Transverse colon (tissue), 4 donors: ENCODE measurements at regions not wholly inside any gene's neighbourhood (a gene's known extent, or its start where the extent isn't known, plus 50 kb on each side); places are given as distances from the start of the nearest gene placed in this dataset.

Source experiments
- DNase-seq: peaks from one replicate; pipeline ENCODE4 v3.0.0-alpha.2; 2019
- H3K27ac ChIP-seq, 4 donors: fragments of 200-600 bp; sonication (generic); 2 replicates each; pipeline ENCODE4 v1.5.1; 2016 to 2018; ENCODE audit warnings: inconsistent platforms in 4 of 4
- H3K27me3 ChIP-seq: fragments of 200-600 bp; sonication (generic); 2 replicates; pipeline ENCODE4 v1.5.1; 2017; ENCODE audit warnings: inconsistent platforms
- H3K36me3 ChIP-seq, 4 donors: fragments of 200-600 bp; sonication (generic); 2 replicates each; pipeline ENCODE4 v1.5.1; 2017 to 2019; ENCODE audit warnings: inconsistent platforms in 4 of 4
- H3K4me1 ChIP-seq, 4 donors: fragments of 200-600 bp; sonication (generic); 2 replicates each; pipeline ENCODE4 v1.5.1; 2017 to 2020; ENCODE audit warnings: inconsistent platforms in 4 of 4
- H3K4me3 ChIP-seq, 4 donors: fragments of 200-600 bp; sonication (generic); 1 replicate in 1 of 4; 2 replicates in 3 of 4; pipeline versions ENCODE4 v1.5.1 to v1.6.1; 2017 to 2019; ENCODE audit warnings: inconsistent platforms in 4 of 4
- H3K9me3 ChIP-seq, 2 donors: fragments of 200-600 bp; sonication (generic); 2 replicates each; pipeline ENCODE4 v1.5.1; 2017 to 2019; ENCODE audit warnings: inconsistent platforms in 2 of 2
- EP300 ChIP-seq: sonication (generic); formaldehyde crosslinking; IDR thresholded peaks from one replicate; pipeline ENCODE4 v1.6.1; 2017; ENCODE audit warnings: antibody characterized with exemption, low read depth
- POLR2A ChIP-seq: fragments of 450-650 bp; IDR thresholded peaks from one replicate; pipeline ENCODE4 v1.6.1; 2016; ENCODE audit warnings: antibody characterized with exemption, mild to moderate bottlenecking, moderate library complexity
- POLR2AphosphoS5 ChIP-seq, 3 donors: sonication (generic); formaldehyde crosslinking; IDR thresholded peaks; one replicate each; pipeline ENCODE4 v1.6.1; 2016; ENCODE audit warnings: antibody characterized with exemption in 3 of 3
- WGBS, 2 donors: methylation state at CpG; one replicate each; pipeline ENCODE4 v1.1.5; 2018; ENCODE audit warnings: low coverage in 1 of 2; 5-methylcytosine and 5-hydroxymethylcytosine counted together
- in situ Hi-C, 4 donors: fragments of 200-750 bp; cut with MboI; loops; one replicate each; pipeline versions ENCODE4 v1.15.0 to v1.15.1; 2017; ENCODE audit warnings: low sequenced_read_pairs in 3 of 4, low pct_ligation_motif_present in 1 of 4, low pct_unique_long_range_greater_than_20kb in 1 of 4
- intact Hi-C: fragments of 100-400 bp; cut with DNase I; formaldehyde crosslinking; loops from one replicate; pipeline ENCODE4 v1.15.1; 2023; ENCODE audit warnings: low total_unique reads
- TF ChIP-seq, protein P1 (sequence below), 5 experiments: fragments of 200-600 bp in 3 of 5; fragments of 450-650 bp in 2 of 5; sonication (generic) in 3 of 5; IDR thresholded peaks; 1 replicate in 2 of 5; 2 replicates in 3 of 5; pipeline ENCODE4 v1.5.1; 2016 to 2017; ENCODE audit warnings: antibody characterized with exemption in 5 of 5, inconsistent platforms in 3 of 5, mild to moderate bottlenecking in 2 of 5, moderate library complexity in 1 of 5

DNA sequence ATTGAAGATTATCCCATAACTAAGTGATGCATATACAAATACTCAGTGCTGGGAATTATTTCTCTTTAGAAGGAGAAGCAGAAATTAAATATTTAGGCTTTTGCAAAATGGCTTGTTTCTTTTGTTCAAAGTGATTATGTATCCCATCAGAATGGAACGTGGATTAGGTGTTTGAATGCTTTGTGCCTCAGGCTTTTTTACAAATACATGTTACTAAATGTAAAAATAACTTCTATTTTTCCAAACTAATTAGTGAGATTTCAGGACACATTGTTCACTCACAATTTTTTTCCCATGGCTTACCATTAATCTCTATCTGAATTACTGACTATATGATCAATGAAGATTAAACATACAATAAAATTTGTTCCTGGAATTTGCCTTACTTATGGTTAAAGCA is 925.9 kb upstream of the CITED2 start:
- TF ChIP-seq EP300, result no peak
- TF ChIP-seq POLR2AphosphoS5 (IDR thresholded peaks at IDR 0.05), result no peak
- no peak for TF ChIP-seq POLR2A
- TF ChIP-seq, protein P1, sequence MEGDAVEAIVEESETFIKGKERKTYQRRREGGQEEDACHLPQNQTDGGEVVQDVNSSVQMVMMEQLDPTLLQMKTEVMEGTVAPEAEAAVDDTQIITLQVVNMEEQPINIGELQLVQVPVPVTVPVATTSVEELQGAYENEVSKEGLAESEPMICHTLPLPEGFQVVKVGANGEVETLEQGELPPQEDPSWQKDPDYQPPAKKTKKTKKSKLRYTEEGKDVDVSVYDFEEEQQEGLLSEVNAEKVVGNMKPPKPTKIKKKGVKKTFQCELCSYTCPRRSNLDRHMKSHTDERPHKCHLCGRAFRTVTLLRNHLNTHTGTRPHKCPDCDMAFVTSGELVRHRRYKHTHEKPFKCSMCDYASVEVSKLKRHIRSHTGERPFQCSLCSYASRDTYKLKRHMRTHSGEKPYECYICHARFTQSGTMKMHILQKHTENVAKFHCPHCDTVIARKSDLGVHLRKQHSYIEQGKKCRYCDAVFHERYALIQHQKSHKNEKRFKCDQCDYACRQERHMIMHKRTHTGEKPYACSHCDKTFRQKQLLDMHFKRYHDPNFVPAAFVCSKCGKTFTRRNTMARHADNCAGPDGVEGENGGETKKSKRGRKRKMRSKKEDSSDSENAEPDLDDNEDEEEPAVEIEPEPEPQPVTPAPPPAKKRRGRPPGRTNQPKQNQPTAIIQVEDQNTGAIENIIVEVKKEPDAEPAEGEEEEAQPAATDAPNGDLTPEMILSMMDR (IDR thresholded peaks at IDR 0.05), result no peak
- intact Hi-C loops, result no loop called here
- Histone ChIP-seq H3K27me3 (no peaks in the 10 kb centered on the region), H3K9me3 (no peaks in the 10 kb centered on the region), H3K27ac (no peak overlapping the region), H3K4me3 (no peak overlapping the region), H3K4me1 (no peaks in the 10 kb centered on the region), H3K36me3 (no peaks in the 10 kb centered on the region)
- DNase-seq, result no peak
- 65 to 79% methylated on average over 1 of the region's 1 CpG for WGBS, 2 donors
- in situ Hi-C loops, result no loop called here

DNA sequence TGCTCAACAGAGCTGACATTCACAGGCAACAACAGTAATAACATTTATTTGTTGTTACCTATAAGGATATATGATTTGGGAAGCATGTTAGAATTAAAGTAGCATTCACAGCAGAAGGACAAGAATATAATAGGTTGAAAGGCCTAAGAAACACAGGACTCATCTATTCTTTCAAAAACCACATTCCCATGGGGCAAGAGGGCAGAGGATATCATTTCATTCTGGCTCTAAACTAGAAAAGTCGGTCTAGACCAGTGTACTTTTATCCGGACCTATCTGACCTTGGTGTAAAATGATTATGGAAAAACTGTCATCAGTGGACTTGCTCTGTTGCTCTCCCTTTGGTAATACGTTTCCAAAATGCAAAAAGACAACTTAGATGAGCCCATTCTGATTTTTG is 914.7 kb upstream of the CITED2 start:
- Histone ChIP-seq H3K9me3 (no peaks in the 10 kb centered on the region), H3K4me3 (no peak overlapping the region), H3K4me1 (no peaks in the 10 kb centered on the region), H3K27me3 (no peaks in the 10 kb centered on the region), H3K27ac (no peak overlapping the region), H3K36me3 (no peaks in the 10 kb centered on the region)
- TF ChIP-seq POLR2AphosphoS5 (IDR thresholded peaks at IDR 0.05) (no peak), POLR2A (no peak), EP300 (no peak)
- TF ChIP-seq, protein P1 (IDR thresholded peaks at IDR 0.05), result no peak
- in situ Hi-C loops (no loop called here), intact Hi-C loops (no loop called here)
- DNase-seq, result no peak
- WGBS, 2 donors, result 87 to 92% methylated on average over 3 of the region's 3 CpGs

GRCh38 chr6:140285998-140286690 is 911.7 kb upstream of the CITED2 start:
- Histone ChIP-seq H3K4me1 (peaks cover 0 to 12% (median 4%) of the 10 kb centered on the region in 4 donors), H3K9me3 (no peaks in the 10 kb centered on the region), H3K27me3 (no peaks in the 10 kb centered on the region), H3K36me3 (no peaks in the 10 kb centered on the region), H3K4me3 (no peak overlapping the region), H3K27ac (no peak overlapping the region)
- intact Hi-C loops, result no loop called here
- 100% methylated on average over 1 of the region's 1 CpG; no CpG with 5 or more reads in 1 of the 2 donors for WGBS, 2 donors
- in situ Hi-C loops, result no loop called here
- no peak for DNase-seq
- TF ChIP-seq POLR2AphosphoS5 (IDR thresholded peaks at IDR 0.05), result no peak
- TF ChIP-seq, protein P1 (IDR thresholded peaks at IDR 0.05), result no peak
- no peak for TF ChIP-seq POLR2A
- no peak for TF ChIP-seq EP300

DNA sequence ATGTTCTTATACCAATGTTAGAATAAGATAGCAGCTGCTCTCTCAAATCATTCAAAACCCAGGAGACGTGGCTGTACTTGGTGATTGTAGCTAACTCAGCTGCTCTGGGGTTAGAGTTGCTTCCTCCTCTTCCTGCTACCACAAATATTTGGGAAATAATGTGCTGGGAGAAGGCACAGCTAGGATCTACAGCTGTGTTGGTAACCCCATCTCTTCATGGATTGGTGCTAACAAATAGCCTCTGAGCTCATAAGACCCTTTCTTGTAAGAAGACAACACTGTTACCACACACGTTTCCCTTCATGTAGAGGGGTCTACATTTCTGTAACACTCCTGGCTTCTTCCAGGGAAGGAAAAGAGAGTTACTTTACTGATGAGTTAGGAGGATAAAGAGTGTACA is 911.0 kb upstream of the CITED2 start:
- TF ChIP-seq POLR2AphosphoS5 (IDR thresholded peaks at IDR 0.05) (no peak), POLR2A (no peak), EP300 (no peak)
- TF ChIP-seq, protein P1 (IDR thresholded peaks at IDR 0.05), result no peak
- Histone ChIP-seq H3K9me3 (no peaks in the 10 kb centered on the region), H3K36me3 (no peaks in the 10 kb centered on the region), H3K27ac (no peak overlapping the region), H3K4me1 (peaks cover 0 to 13% (median 4%) of the 10 kb centered on the region in 4 donors), H3K27me3 (no peaks in the 10 kb centered on the region), H3K4me3 (no peak overlapping the region)
- DNase-seq, result no peak
- in situ Hi-C loops (no loop called here), intact Hi-C loops (no loop called here)
- 58 to 100% methylated on average over 1 to 2 of the region's 2 CpGs for WGBS, 2 donors
